Neural progenitor cell (in vitro differentiated cells): ENCODE measurements at regions not wholly inside any gene's neighbourhood (a gene's known extent, or its start where the extent isn't known, plus 50 kb on each side); places are given as distances from the start of the nearest gene placed in this dataset.

Experiments
- EZH2 ChIP-seq: fragments of 200-600 bp; sonication (generic); IDR thresholded peaks from 2 replicates; pipeline ENCODE4 v1.6.1; 2017; ENCODE audit warnings: antibody characterized with exemption, mild to moderate bottlenecking, moderate library complexity
- EZH2phosphoT487 ChIP-seq: fragments of 200-600 bp; sonication (generic); IDR thresholded peaks from 2 replicates; pipeline ENCODE4 v1.6.1; 2017; ENCODE audit warnings: antibody characterized with exemption
- TF ChIP-seq, protein P1 (sequence below): fragments of 200-600 bp; sonication (generic); IDR thresholded peaks from 2 replicates; pipeline ENCODE4 v1.5.1; 2017; ENCODE audit warnings: antibody characterized with exemption, mild to moderate bottlenecking

- TF ChIP-seq EZH2phosphoT487: no peak
- TF ChIP-seq, protein P1, sequence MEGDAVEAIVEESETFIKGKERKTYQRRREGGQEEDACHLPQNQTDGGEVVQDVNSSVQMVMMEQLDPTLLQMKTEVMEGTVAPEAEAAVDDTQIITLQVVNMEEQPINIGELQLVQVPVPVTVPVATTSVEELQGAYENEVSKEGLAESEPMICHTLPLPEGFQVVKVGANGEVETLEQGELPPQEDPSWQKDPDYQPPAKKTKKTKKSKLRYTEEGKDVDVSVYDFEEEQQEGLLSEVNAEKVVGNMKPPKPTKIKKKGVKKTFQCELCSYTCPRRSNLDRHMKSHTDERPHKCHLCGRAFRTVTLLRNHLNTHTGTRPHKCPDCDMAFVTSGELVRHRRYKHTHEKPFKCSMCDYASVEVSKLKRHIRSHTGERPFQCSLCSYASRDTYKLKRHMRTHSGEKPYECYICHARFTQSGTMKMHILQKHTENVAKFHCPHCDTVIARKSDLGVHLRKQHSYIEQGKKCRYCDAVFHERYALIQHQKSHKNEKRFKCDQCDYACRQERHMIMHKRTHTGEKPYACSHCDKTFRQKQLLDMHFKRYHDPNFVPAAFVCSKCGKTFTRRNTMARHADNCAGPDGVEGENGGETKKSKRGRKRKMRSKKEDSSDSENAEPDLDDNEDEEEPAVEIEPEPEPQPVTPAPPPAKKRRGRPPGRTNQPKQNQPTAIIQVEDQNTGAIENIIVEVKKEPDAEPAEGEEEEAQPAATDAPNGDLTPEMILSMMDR: no peak
- no peak for TF ChIP-seq EZH2
These were observed 235.4 kb downstream of the FSCB start for GRCh38 chr14:44271637-44272036.
